Medulla oblongata (tissue), 1 donor: ENCODE measurements at regions not wholly inside any gene's neighbourhood (a gene's known extent, or its start where the extent isn't known, plus 50 kb on each side); places are given as distances from the start of the nearest gene placed in this dataset.
"Not testable (repeated sequence)": the region's sequence is repeated elsewhere in the genome, so short reads cannot be mapped to it uniquely, and the experiment has no call there.

Experiments
- DNase-seq: peaks from one replicate; pipeline ENCODE4 v3.0.0-alpha.2; 2015; ENCODE audit errors: extremely low spot score

DNA sequence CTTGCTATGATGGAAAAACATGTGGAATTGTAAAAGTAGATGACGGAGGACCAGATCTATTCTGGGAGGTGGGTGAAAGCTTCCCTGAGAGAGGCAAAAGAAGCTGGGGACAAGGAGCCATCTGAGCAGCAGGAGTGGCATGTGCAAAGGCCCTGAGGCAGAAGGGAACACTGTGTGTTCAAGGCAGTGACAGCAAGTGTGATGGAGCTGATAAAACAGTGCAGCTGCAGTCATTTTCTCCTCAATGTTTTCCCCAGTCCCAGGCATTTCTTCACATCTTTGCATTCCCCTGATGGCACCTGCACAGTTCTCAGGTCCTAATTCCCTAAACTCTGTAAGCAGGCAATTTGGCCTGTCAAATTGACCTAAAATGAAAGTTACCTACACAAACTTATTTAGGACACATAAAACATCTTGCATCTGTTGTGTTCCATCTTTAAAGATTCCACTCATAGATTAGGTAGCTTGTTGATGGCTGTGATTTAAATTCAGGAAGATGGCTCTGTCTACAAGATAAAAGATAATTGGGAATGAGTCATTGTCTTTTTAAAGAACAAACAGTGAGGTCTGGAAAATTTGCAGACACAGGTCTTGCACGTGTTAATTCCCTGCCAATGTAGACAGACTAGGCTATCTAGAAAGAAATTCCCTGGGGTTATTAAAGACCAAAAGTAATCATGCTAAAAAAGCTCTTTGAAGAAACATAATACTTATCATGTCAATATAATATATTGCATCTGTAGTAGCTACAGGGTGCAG is 289.6 kb upstream of the SGCD start:
- DNase-seq, result no peak

DNA sequence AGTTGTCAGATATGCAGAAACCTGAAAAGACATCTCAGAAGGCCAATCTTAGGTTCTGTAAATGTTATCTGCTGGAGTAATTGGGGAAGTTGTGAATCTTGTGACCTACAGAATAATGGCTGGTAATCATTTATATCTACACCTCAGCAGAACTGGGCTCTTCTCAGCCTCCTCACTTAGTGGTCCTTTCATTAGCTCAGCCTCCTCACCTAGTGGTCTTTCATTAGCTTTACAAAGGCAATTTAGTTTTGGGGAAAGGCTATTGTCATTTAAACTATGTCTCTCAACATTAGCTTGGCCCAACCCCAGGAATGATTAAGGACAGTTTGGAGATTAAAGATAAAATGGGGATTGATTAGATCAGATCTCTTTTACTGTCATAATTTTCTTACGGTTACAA is 284.2 kb upstream of the SGCD start:
- DNase-seq, result no peak

DNA sequence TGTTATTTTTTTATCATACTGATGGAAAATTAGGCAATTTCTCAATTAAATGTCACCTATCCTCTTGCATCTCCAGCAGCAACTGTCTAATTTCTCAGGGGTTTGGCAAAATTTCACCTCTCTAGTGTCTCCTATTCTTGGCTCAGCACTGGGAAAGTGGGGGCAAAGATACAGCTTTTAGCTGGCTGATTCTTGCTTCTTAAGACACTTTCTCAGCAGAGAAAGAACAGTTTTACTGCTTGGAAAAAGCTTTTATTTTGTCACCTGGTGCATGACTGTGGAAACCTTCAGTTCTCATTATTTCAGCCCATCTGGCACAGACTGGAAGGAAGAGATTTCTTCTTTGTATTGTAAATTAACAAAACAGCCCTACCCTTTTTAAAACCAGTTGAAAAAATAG is 283.6 kb upstream of the SGCD start:
- DNase-seq, result peak; percentile 45

DNA sequence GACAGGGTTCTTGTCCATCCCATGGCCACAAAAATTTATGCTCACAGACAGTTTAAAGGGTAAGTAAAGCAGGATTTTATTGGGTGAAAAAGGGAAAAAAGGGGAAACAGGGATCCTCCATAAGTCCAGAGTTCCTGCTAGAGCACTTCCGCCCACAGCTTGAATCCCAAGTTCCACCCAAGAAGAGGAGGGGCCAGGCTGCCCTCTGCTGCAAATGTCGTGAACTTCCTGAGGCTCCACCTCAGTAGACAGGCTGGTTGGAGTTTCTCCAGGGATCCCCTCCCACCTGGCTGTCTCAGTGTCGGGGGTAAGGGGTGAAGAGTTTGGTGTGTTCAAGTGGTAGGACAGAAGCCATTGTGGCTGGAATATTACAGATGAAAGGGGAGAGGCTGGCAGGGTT is 275.0 kb upstream of the SGCD start:
- DNase-seq, result no peak

DNA sequence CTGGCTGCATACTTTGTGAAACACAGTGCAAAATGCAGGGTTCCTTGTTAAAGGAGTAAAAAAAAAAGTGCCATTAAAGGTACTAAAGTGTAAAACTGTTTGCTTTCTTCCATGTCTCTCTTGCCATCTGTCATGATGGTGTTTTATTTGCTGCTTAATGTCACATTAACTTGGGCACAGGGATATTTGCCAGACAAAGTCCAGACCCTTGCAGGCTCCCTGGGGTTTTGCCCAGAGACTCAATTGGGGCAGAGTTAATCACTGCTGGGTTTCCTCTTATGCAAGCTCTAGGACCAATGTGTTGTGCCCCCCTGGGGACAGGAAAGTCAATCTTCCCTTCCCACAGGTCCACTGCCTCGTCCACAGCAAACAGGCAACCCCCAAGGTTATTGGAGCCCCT is 274.3 kb upstream of the SGCD start:
- DNase-seq, result no peak

DNA sequence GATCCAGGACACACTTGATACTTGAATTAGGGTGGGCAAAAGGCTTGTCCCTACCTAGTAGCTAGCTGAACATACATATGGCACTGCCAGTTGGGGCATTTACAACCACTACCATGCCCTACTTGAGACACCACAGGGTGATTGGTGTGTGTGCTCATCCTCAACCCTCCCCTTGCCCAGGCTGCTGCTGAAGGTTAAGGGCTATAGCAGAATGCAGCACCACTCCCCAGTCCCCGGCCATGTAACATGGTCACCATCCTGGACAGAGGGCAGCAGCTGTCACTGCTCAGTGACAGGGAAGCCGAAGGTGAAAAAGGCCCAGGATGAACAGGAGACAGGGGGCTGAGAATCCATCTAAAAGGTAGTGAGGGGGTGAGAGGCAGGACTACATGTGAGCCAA is 273.9 kb upstream of the SGCD start:
- no peak for DNase-seq

DNA sequence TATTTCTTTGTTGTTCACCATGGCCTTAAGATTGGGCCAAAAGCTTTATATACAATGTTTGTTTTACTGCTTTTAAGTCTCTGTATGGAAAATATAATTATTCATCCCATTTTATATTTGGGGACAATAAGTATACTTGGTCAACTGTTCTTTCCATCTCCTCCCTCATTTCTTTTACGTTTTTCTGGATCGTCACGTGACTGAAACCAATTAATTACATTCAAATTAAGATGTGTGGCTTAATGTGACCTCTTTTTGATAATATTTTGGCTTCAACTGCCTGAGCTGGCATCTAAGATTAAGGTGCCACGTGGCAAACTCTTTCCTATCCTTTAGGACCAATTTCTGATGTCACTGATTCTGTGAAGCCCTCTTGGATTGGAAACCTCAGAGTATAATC is 250.1 kb upstream of the SGCD start:
- no peak for DNase-seq

DNA sequence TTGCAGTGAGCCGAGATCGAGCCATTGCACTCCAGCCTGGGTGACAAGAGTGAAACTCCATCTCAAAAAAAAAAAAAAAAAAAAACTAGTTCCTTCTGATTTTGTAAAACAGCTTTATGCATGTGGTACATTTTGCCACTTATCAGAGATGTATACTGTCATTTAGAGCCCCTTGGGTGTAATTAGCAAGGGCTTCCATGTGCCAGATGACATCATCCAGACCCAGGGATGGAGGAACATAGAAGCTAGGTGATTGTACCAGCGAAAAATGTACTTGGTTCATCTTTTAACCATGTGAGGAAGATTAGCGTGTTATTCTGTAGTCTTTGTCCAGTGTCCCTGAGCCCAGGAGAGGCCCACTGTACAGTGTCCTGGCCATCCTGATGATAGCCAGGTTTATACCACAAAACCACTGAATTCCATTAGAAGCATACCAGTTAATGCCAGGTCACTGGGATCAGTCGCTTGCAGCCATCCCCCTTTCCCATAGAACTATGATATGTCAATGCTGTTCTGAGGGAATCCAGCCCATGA is 239.3 kb upstream of the SGCD start:
- DNase-seq, result no peak

DNA sequence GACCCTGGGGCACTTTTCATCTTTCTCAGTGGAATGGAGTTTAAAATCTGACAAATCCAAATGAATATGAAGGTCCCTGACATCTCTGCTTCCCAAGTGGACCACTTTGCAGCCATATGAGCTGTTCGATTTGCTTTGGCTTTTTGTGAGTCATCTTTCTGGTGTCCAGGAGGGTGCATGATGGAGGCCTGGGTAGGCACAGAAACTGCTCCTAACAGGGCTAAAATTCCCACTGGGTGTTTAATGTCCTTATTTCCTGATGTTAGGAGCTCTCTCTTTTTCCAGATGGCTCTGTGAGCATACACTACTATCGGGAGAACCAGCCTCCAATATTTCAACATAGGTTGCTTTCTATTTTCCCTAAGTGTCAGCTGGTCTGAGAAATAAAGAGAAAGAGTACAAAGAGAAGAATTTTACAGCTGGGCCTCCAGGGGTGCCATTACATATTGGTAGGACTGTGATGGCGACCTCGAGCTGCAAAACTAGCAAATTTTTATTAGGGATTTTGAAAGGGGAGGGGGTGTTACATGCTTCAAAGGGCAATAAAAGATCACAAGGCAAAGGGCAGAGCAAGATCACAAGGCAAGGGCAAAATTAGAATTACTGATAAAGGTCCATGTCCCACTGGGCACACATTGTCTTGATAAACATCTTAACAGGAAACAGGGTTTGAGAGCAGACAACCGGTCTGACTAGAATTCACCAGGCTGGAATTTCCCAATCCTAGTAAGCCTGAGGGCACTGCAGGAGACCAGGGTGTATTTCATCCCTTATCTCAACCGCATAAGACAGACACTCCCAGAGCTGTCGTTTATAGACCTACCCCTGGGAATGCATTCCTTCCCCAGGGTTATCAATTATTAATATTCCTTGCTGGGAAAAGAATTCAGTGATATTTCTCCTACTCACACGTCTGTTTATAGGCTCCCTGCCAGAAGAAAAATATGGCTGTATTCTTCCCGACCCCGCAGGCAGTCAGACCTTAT is 236.7 kb upstream of the SGCD start:
- DNase-seq, result not testable (repeated sequence)

DNA sequence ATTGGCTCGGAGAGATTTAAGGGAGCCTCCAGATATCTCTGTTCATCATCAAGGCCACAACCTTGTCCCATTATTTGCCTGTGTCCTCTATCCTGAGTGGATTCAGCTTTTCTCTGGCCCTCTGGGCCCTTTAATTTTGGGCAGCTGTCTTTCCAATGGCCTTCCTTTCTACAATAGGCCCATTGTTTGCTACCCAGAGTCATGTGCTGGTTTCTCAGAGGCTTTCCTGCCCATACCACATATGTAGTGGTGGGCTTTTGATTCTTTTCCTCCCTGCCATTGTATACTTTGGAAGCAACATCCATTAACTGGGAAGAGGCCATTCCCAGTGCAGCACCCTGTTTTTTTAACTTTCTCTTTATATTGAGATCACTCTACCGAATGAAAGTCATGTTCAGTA is 233.9 kb upstream of the SGCD start:
- DNase-seq, result no peak

DNA sequence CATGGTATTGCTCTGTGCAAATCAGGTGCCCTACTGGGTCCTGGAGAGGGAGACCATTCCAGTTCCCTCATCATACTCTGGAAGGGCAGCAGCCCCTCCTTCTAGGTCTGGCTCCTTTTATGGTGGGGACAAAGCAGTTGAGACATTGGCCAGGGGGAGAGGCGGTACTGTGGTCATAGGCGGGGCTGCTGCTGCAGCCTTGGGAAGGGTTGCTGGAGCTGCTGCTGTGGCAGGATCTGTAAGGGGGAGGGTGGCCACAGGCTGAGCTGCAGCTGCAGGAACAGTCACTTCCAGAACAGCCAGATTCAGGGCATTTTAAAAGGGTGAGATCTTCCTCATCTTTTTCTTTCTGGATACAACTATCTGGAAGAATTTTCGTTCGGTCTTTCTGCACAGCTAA is 233.0 kb upstream of the SGCD start:
- no peak for DNase-seq

DNA sequence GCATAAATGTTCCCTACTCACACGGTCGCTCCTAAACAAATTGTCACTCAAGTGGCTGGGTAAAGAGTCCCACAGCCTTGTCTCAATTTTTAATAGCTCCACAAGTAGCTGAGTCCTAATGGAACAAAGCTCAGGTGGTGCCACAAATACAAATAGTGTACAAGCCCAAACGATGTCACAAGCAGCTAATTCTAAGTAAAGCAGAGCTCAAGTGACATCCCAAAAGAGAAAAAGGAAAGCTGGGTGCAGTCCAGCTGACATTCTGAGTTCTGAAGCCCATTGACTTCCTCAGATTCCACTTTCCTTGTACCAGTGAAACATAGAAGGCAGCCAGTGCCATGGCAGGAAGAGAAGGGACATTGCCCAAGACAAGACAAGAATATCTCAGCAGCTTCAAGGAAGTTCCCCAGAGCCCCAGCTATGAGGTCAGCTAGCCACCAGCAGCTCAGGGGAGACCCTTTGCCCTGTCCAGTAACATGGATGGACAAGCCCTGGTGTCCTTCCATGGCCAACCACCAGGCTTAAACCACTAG is 231.2 kb upstream of the SGCD start:
- no peak for DNase-seq

DNA sequence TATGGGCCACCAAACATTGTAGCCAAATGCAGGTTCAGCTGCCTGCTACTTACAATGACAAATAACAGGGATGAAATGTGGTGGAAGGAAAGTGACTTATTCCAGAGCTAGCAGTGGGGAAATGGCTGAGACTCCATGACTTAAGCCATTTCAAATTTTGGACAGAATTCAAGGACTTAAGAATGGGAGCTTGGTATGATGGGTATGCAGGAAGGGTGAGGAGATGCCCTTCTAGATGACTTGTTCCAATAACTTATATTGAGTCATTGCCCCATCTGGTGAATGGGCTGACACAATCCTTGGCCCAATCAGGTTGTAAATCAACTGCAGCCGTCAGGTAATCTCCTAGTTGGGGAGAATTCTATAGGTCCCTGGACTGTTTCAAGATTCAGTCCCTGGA is 230.7 kb upstream of the SGCD start:
- no peak for DNase-seq

DNA sequence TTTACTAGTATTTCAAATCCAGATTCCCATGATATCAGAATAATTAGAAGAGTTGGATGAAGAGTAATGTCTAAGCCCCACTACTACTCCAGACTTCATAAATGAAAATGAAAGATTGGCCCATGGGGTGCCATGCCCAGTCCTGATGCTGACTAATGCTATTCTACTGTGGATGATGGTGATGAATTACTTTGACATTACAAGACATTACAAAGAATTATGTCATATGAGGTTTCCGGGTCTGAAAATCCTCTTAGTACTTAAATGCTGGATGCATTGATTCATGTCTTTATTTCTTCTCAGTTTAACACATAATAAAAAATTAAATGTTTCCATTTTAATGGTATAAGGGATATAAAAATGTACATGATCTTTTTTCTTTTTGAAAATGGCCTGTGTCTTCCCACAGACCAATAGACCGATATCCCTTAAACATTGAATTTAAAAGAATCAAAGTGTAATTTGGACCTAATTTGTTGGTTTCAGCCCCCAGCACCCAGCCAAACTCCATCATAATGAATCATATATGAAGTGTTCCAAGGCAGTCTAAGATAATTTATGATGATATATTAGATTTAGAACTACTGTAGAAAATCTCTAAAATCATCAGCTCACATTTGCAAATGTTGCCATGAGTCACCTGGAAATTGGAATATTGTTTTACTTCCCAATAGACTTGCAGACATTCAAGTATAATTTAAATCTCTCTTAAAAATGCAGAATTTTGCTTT is 223.6 kb upstream of the SGCD start:
- DNase-seq, result no peak

DNA sequence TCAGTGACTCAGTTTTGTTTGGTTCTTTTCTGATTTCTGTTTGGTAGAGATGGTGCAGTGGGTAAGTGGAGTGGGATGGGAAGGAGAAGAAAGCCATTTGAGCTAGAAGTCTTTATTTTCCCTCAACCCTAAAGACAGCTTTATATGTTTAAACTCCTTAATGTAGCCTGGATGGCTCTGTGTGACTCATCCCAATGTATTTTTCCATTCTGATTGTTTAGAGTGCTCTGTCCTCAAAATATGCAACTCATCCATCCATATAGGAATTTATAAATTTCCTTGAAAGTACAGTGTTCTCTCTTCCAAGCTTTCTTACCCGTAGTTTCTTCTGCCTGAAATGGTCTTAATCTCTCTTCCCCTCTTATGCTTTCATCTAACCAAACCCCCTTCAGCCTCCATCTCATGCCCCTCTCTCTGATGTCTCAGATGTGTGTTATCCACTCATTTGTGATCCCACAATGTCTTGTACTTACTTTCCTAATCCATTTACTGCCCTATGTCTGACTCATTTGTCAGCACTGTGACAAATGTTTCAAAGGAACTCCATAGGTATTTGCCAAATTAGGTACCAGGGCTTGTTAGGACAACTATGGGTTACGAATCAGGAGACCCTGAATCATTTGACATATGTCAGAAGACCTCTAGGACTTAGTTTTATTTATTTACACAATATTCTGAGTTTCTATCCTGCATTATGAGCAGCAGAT is 217.5 kb upstream of the SGCD start:
- no peak for DNase-seq

DNA sequence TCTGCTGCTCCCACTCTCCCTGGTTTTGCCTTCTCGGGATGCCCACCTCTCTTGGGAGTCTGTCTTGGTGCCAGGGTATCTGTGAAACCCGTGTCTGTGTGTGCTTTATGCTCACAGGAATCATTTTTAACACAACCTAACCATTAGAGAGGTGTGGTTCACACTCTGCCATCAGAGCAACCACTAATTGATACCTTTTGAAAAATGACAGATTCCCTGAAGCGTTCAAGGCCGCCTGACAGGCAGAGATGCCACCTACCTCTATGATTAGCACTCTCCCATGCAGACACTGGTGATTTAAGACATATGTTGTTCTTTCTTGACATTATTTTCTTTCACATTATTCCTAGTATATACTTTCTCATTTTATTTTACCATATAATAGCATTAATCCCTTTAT is 207.3 kb upstream of the SGCD start:
- no peak for DNase-seq

DNA sequence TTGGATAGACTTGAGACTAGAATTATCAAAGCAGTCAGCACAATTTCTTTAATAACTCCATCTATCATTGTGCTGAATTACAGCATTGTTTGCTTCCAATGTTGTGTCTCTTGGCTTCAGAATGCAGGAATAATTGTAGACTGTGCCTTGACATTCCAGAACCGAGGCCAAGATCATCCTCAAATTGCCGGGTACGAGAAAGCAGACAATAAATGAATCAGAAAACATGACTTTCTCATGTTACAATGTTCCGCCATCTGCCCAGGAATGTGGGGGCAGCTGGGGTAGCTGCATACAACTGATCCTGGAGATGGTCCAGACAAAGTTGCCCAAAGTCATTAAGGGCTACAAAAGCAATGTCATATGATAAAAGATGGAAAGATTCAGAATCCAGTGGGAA is 206.2 kb upstream of the SGCD start:
- no peak for DNase-seq

DNA sequence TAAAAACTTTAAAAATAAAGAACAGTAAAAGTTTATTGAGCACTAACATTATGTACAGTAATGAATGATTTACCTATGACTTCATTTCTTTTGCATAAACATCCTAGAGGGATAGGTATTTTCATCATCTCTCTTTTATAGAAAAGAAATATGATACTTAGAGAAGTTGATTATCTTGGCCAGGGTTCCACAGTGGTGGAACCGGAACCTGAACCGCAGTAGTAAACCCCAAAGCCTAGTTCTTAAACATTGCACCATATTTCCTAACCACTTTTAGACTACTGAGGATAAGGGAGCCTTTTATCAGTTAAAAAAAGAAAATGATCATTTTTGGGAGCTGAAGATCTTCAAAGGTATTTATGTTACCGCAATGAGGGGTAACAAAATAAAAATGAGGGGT is 205.7 kb upstream of the SGCD start:
- DNase-seq, result no peak

DNA sequence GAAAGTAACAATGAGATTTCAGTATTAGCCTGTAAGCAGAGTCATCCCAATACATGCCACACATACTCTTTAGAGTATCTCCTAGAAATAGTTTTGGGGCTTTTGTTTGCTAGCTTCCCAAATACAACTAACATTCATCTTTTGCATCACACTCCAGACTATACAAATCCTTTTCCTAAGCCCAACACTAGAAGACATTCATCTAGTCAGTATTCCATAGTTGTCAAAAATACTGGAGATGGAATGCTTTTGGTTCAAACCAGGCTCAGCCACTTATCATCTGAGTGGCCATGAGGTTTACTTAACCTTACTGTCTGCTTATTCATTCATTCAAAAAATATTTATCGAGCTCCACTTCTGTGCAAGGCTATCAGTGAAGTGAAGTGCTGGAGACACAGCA is 205.1 kb upstream of the SGCD start:
- DNase-seq, result no peak

DNA sequence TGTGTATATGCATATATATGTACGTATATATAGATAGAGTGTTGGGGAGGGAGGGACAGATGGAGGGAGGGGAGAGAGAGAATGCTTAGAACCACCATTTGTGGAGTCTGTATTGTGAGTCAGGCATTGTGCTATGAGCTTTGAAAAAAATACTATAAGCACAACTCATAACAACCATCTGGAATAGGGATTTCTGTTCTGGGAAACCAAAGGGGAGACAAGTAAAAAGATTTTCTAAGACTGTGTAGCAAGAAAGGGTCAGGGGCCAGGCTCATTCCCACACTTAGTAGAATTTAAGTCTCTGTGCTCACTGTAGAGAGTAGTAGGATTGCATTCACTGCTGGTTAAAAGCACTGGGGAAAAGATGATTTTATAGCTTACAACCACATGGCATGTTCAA is 202.3 kb upstream of the SGCD start:
- DNase-seq, result no peak

DNA sequence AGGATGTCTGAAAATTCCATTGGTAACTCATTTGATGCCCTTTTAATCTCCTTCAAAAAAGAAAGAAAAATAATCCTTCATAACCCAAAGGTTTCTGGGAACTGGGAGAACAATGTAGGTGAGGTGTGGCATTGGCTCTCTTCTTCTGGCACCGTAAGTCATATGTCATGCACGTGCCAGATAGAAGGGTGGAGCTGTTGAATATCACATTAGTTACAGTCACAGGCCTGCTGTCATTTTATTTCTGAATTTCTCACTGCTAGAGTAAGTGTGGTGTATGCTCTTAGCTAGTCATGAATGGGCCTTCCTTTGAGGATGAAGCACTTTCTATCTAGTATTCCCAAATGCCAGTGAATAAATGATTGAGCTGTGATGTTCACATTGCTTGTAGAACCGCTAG is 201.8 kb upstream of the SGCD start:
- DNase-seq, result no peak
